ENCODE measurements at regions not wholly inside any gene's neighbourhood (a gene's known extent, or its start where the extent isn't known, plus 50 kb on each side); places are given as distances from the start of the nearest gene placed in this dataset.

- TF ChIP-seq, protein P1, sequence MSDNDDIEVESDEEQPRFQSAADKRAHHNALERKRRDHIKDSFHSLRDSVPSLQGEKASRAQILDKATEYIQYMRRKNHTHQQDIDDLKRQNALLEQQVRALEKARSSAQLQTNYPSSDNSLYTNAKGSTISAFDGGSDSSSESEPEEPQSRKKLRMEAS (IDR thresholded peaks at IDR 0.05), result no peak
- TF ChIP-seq JUN (IDR thresholded peaks at IDR 0.05; ENCODE audit: low read depth, low read length) (no peak), YY1 (IDR thresholded peaks at IDR 0.05; ENCODE audit: low read depth, low read length) (no peak), RAD21 (IDR thresholded peaks at IDR 0.05 in 1 of 2, conservative IDR thresholded peaks at IDR 0.05 in 1 of 2; ENCODE audit: low read depth in 2 of 2, low read length in 2 of 2) (no peak), CTCF (IDR thresholded peaks at IDR 0.05; ENCODE audit: control extremely low read depth in 1 of 3, insufficient read depth in 1 of 3, low read depth in 1 of 3, low read length in 3 of 3) (no peak), SP1 (IDR thresholded peaks at IDR 0.05; ENCODE audit: low read depth, low read length) (no peak), RFX5 (IDR thresholded peaks at IDR 0.05; ENCODE audit: borderline replicate concordance, low read depth, low read length) (no peak)
- TF ChIP-seq, protein P2, sequence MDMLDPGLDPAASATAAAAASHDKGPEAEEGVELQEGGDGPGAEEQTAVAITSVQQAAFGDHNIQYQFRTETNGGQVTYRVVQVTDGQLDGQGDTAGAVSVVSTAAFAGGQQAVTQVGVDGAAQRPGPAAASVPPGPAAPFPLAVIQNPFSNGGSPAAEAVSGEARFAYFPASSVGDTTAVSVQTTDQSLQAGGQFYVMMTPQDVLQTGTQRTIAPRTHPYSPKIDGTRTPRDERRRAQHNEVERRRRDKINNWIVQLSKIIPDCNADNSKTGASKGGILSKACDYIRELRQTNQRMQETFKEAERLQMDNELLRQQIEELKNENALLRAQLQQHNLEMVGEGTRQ (IDR thresholded peaks at IDR 0.05; ENCODE audit: low read length), result no peak
- TF ChIP-seq, protein P3, sequence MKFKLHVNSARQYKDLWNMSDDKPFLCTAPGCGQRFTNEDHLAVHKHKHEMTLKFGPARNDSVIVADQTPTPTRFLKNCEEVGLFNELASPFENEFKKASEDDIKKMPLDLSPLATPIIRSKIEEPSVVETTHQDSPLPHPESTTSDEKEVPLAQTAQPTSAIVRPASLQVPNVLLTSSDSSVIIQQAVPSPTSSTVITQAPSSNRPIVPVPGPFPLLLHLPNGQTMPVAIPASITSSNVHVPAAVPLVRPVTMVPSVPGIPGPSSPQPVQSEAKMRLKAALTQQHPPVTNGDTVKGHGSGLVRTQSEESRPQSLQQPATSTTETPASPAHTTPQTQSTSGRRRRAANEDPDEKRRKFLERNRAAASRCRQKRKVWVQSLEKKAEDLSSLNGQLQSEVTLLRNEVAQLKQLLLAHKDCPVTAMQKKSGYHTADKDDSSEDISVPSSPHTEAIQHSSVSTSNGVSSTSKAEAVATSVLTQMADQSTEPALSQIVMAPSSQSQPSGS (IDR thresholded peaks at IDR 0.05; ENCODE audit: low read length), result no peak
Observed at GRCh38 chr17:61538480-61538879, 52.5 kb downstream of the NACA2 start.
